OCI-LY3 (cell line): ENCODE measurements at regions not wholly inside any gene's neighbourhood (a gene's known extent, or its start where the extent isn't known, plus 50 kb on each side); places are given as distances from the start of the nearest gene placed in this dataset.

ENCODE experiments used
- H2AFZ ChIP-seq: fragments of 200-600, 300-600 bp; shearing (Covaris generic); 2 replicates; pipeline ENCODE4 v1.6.0; 2014; ENCODE audit warnings: antibody characterized with exemption, low read depth, low read length
- H3K27ac ChIP-seq: fragments of 200-600, 300-600 bp; sonication (generic); 2 replicates; pipeline ENCODE4 v1.5.1; 2014; ENCODE audit warnings: mild to moderate bottlenecking, low read length, moderate library complexity, mixed read lengths
- H3K27me3 ChIP-seq: fragments of 200-600, 300-600 bp; sonication (generic); 2 replicates; pipeline ENCODE4 v1.6.1; 2014; ENCODE audit warnings: low read depth, low read length, mixed read lengths
- H3K36me3 ChIP-seq: fragments of 200-600, 300-600 bp; sonication (generic); replicated peaks from 2 replicates; pipeline ENCODE3; 2014; ENCODE audit warnings: low read depth, low read length, mixed read lengths
- H3K4me1 ChIP-seq: fragments of 300-600, 200-600 bp; sonication (generic); 2 replicates; pipeline ENCODE4 v1.6.1; 2014; ENCODE audit warnings: low read length, mixed read lengths
- H3K4me2 ChIP-seq: fragments of 200-600, 300-600 bp; sonication (generic); 2 replicates; pipeline ENCODE4 v1.6.1; 2014; ENCODE audit warnings: low read length, mixed read lengths
- H3K4me3 ChIP-seq: fragments of 300-600, 200-600 bp; sonication (generic); 2 replicates; pipeline ENCODE4 v1.5.1; 2014; ENCODE audit warnings: antibody characterized with exemption, mild to moderate bottlenecking, low read length, moderate library complexity
- H3K79me2 ChIP-seq: fragments of 300-600, 200-600 bp; shearing (Covaris generic); 2 replicates; pipeline ENCODE4 v1.6.1; 2014; ENCODE audit warnings: mild to moderate bottlenecking, low read length, mixed read lengths
- H3K9ac ChIP-seq: fragments of 300-600, 200-600 bp; shearing (Covaris generic); 2 replicates; pipeline ENCODE4 v1.6.0; 2014; ENCODE audit warnings: mild to moderate bottlenecking, low read length, moderate library complexity
- H3K9me3 ChIP-seq: fragments of 200-600, 300-600 bp; shearing (Covaris generic); 2 replicates; pipeline ENCODE4 v1.6.1; 2014; ENCODE audit warnings: low read length, mixed read lengths; ENCODE audit not compliant: insufficient read depth
- H4K20me1 ChIP-seq: fragments of 200-600, 300-600 bp; sonication (generic); 2 replicates; pipeline ENCODE4 v1.6.1; 2016; ENCODE audit warnings: low read length, mixed read lengths; ENCODE audit not compliant: insufficient read depth
- CTCF ChIP-seq: fragments of 200-600, 300-600 bp; sonication (generic); IDR thresholded peaks from 2 replicates; pipeline ENCODE4 v1.5.1; 2014; ENCODE audit warnings: antibody characterized with exemption, low read length, low read depth
- EZH2phosphoT487 ChIP-seq: fragments of 200-600 bp; shearing (Covaris generic); IDR thresholded peaks from 2 replicates; pipeline ENCODE4 v1.6.1; 2018; ENCODE audit warnings: antibody characterized with exemption, mixed run types, low read depth

GRCh38 chr20:24373372-24373771 is 96.1 kb upstream of the SYNDIG1 start:
- H3K27ac ChIP-seq, result no peak overlapping the region
- H3K79me2 ChIP-seq, result no peaks in the 10 kb centered on the region
- H3K9ac ChIP-seq, result no peak overlapping the region
- TF ChIP-seq EZH2phosphoT487 (no peak), CTCF (no peak)
- H4K20me1 ChIP-seq, result no peaks in the 10 kb centered on the region
- H3K27me3 ChIP-seq, result no peaks in the 10 kb centered on the region
- H2AFZ ChIP-seq, result no peak overlapping the region
- H3K36me3 ChIP-seq, result no peaks in the 10 kb centered on the region
- no peak overlapping the region for H3K4me3 ChIP-seq
- H3K4me1 ChIP-seq, result no peaks in the 10 kb centered on the region
- H3K4me2 ChIP-seq, result no peak overlapping the region
- H3K9me3 ChIP-seq, result no peaks in the 10 kb centered on the region

- Histone ChIP-seq H4K20me1 (no peaks in the 10 kb centered on the region), H3K9me3 (no peaks in the 10 kb centered on the region), H3K4me3 (no peak overlapping the region), H3K4me1 (peaks cover 9% of the 10 kb centered on the region; the same call in 1 of the 2 replicates), H3K36me3 (no peaks in the 10 kb centered on the region), H3K27ac (no peak overlapping the region), H3K27me3 (peaks cover 5% of the 10 kb centered on the region; the same call in 1 of the 2 replicates), H2AFZ (no peak overlapping the region), H3K9ac (no peak overlapping the region), H3K4me2 (no peak overlapping the region), H3K79me2 (no peaks in the 10 kb centered on the region)
- TF ChIP-seq CTCF (no peak), EZH2phosphoT487 (no peak)
Observed at GRCh38 chr20:24370911-24371695, 98.3 kb upstream of the SYNDIG1 start.

- Histone ChIP-seq H3K9ac (no peak overlapping the region), H3K27me3 (peaks cover 5% of the 10 kb centered on the region; the same call in 1 of the 2 replicates), H4K20me1 (no peaks in the 10 kb centered on the region), H3K79me2 (no peaks in the 10 kb centered on the region), H3K9me3 (no peaks in the 10 kb centered on the region), H2AFZ (no peak overlapping the region), H3K4me1 (peaks cover 9% of the 10 kb centered on the region; the same call in 1 of the 2 replicates), H3K36me3 (no peaks in the 10 kb centered on the region), H3K27ac (no peak overlapping the region), H3K4me2 (no peak overlapping the region), H3K4me3 (no peak overlapping the region)
- TF ChIP-seq EZH2phosphoT487 (no peak), CTCF (no peak)
Observed at GRCh38 chr20:24370249-24370648, 99.2 kb upstream of the SYNDIG1 start.

GRCh38 chr20:24368253-24368652 is 101.2 kb upstream of the SYNDIG1 start:
- Histone ChIP-seq H3K9me3 (no peaks in the 10 kb centered on the region), H3K27ac (no peak overlapping the region), H3K9ac (no peak overlapping the region), H3K4me3 (no peak overlapping the region), H2AFZ (no peak overlapping the region), H3K4me1 (peaks cover 9% of the 10 kb centered on the region; the same call in 1 of the 2 replicates), H3K79me2 (no peaks in the 10 kb centered on the region), H3K4me2 (no peak overlapping the region), H3K27me3 (peaks cover 5% of the 10 kb centered on the region; the same call in 1 of the 2 replicates), H3K36me3 (no peaks in the 10 kb centered on the region), H4K20me1 (no peaks in the 10 kb centered on the region)
- TF ChIP-seq CTCF (no peak), EZH2phosphoT487 (no peak)
